Nephron progenitor cell (in vitro differentiated cells): ENCODE measurements at regions not wholly inside any gene's neighbourhood (a gene's known extent, or its start where the extent isn't known, plus 50 kb on each side); places are given as distances from the start of the nearest gene placed in this dataset.

Source experiments
- DNase-seq: peaks from one replicate; pipeline ENCODE4 v3.0.0; 2021
- H3K27ac Mint-ChIP-seq: 2 replicates; pipeline ENCODE4 v1.8.0; 2021; ENCODE audit warnings: mild to moderate bottlenecking, moderate library complexity, mixed read lengths
- H3K27me3 Mint-ChIP-seq: 2 replicates; pipeline ENCODE4 v1.8.0; 2021; ENCODE audit warnings: mild to moderate bottlenecking, low read depth, mixed read lengths; ENCODE audit not compliant: poor library complexity
- H3K36me3 Mint-ChIP-seq: 2 replicates; pipeline ENCODE4 v1.8.0; 2021; ENCODE audit warnings: low read depth, mixed read lengths
- H3K4me1 Mint-ChIP-seq: 2 replicates; pipeline ENCODE4 v1.8.0; 2021; ENCODE audit warnings: mixed read lengths
- H3K4me3 Mint-ChIP-seq: 2 replicates; pipeline ENCODE4 v1.8.0; 2021; ENCODE audit warnings: mild to moderate bottlenecking, moderate library complexity, mixed read lengths
- H3K9me3 Mint-ChIP-seq: 2 replicates; pipeline ENCODE4 v1.8.0; 2021; ENCODE audit warnings: mild to moderate bottlenecking, moderate library complexity, mixed read lengths
- CTCF ChIP-seq: fragments of 200-600 bp; sonication (generic); IDR thresholded peaks from 2 replicates; pipeline ENCODE4 v1.5.0; 2021; ENCODE audit warnings: antibody characterized with exemption

DNA sequence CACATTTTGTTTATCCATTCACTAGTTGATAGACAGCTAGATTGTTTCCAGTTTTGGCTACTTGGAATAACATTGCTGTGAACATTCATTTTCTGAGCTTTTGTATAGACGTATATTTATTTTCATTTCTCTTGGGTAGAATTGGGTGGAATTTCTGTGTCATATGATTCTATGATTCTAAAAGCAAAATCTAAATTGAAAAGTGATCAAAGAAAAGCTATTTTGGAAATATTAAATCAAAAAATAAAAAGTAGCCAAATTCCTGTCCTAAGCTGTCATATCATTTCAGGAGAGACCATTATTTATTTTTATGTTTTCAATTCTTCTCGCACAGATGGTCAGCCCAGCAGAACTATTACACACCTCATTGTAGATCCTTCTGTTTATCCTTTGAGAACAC lies 229.2 kb downstream of the COL12A1 start:
- Mint-ChIP-seq H3K4me1 (peaks cover 5% of the 10 kb centered on the region), H3K27me3 (peaks cover 3% of the 10 kb centered on the region), H3K9me3 (no peaks in the 10 kb centered on the region), H3K4me3 (no peak overlapping the region), H3K36me3 (no peaks in the 10 kb centered on the region), H3K27ac (no peak overlapping the region)
- DNase-seq, result no peak
- TF ChIP-seq CTCF, result no peak

DNA sequence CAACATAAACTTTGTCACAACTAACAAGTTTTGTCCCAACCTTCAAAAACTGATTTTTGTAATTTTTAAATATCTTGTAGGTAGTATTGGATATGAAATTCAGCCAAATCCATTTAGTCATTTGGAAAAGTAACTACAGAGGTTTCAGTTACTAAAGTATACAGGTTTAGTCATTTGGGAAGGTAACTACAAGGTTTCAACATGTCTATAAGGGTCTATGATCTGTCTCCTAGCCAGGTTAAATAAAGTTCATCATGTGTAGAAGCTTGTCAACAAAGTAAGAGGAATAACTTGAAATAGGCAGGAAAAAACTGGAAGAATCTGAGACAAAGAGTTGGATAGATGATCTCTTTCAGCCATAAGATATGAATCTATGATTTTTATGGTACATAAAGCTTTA lies 229.8 kb downstream of the COL12A1 start:
- no peak for TF ChIP-seq CTCF
- Mint-ChIP-seq H3K36me3 (no peaks in the 10 kb centered on the region), H3K27me3 (peaks cover 3% of the 10 kb centered on the region), H3K9me3 (no peaks in the 10 kb centered on the region), H3K27ac (no peak overlapping the region), H3K4me1 (peaks cover 5% of the 10 kb centered on the region), H3K4me3 (no peak overlapping the region)
- DNase-seq, result no peak

GRCh38 chr6:74973591-74973990 lies 232.3 kb downstream of the COL12A1 start:
- Mint-ChIP-seq H3K36me3 (no peaks in the 10 kb centered on the region), H3K27me3 (peaks cover 3% of the 10 kb centered on the region), H3K27ac (no peak overlapping the region), H3K4me3 (no peak overlapping the region), H3K4me1 (peaks cover 5% of the 10 kb centered on the region), H3K9me3 (no peaks in the 10 kb centered on the region)
- no peak for TF ChIP-seq CTCF
- DNase-seq, result no peak

DNA sequence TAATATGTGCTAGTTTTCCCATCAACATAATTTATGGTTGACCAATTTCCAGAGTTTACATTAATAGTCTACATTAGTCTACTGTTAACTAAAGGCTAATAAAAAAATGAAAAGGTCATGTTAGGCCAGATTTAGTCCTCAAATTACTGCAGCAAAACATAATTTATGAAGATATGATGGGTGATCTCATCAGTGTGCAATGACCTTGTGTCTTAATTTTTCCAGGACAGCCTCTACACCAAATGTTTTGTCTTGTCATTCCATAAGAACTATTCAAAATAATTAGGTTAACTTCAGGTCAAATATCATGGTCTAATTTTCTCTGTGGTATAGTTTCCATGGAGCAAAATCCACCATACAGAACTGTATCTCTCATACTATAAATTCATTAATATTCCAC lies 234.2 kb downstream of the COL12A1 start:
- peaks cover 5% of the 10 kb centered on the region for H3K4me1 Mint-ChIP-seq
- no peaks in the 10 kb centered on the region for H3K27me3 Mint-ChIP-seq
- no peak for DNase-seq

DNA sequence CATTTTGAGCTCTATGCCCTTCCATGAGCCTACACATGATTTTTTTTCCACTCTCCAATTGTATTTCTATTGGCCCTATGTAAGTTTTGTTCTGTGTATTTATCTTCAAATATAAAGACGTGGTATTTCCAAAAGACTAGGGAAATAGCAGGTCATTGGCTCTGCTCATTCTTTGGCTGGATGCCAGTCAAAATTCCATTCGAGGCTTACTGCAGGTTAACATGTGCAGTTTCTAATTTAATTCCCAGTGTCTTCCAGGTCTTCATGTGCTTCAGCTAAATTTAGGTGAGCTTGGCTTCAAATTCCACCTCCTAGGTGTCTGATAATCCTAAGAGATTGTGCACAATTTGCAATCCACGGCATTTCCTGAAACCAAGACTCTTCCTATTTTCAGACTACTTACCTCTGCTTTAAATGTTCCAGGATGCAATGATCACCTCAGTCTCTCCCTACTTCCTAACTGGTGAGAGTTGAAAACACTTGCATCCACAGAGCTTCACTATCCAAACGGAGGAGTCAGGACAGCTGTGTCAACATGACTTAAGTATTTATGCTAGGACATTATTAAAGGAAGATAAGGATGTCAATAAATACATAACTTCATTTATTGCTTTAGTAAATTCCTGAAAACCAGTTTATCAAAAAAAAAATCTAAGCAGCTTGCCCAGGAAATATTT lies 236.1 kb downstream of the COL12A1 start:
- H3K36me3 Mint-ChIP-seq, result no peaks in the 10 kb centered on the region
- DNase-seq, result no peak
- no peak overlapping the region for H3K4me3 Mint-ChIP-seq
- TF ChIP-seq CTCF, result no peak
- no peak overlapping the region for H3K27ac Mint-ChIP-seq
- no peaks in the 10 kb centered on the region for H3K27me3 Mint-ChIP-seq
- H3K9me3 Mint-ChIP-seq, result peaks cover 16% of the 10 kb centered on the region
- H3K4me1 Mint-ChIP-seq, result peaks cover 5% of the 10 kb centered on the region

More for the DNA sequence above, 234.2 kb downstream of the COL12A1 start:
- TF ChIP-seq CTCF, result no peak
- Mint-ChIP-seq H3K27ac (no peak overlapping the region), H3K4me3 (no peak overlapping the region), H3K36me3 (no peaks in the 10 kb centered on the region), H3K9me3 (no peaks in the 10 kb centered on the region)

DNA sequence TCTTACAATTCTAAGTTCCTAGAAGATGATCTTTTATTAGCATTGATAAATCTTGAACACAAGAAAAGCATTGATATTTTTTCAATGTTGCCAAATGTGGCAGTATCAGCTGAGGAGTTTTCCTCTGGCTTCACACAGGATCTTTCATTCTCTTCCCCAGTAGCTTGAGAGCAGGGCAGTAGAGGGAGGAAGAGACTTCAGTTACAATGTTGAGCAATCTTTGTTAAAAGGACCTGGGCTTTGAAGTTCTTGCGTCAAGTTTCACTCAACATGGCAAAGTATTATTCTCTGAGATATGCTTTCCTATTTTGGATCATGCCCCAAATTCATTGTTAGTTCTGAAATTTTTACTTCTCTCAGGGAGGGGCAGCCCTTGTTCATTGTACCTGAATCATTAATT lies 238.0 kb downstream of the COL12A1 start:
- Mint-ChIP-seq H3K4me3 (no peak overlapping the region), H3K27me3 (no peaks in the 10 kb centered on the region), H3K27ac (no peak overlapping the region), H3K36me3 (no peaks in the 10 kb centered on the region), H3K4me1 (no peaks in the 10 kb centered on the region), H3K9me3 (peaks cover 30% of the 10 kb centered on the region)
- no peak for TF ChIP-seq CTCF
- DNase-seq, result no peak
